ENCODE measurements at regions not wholly inside any gene's neighbourhood (a gene's known extent, or its start where the extent isn't known, plus 50 kb on each side); places are given as distances from the start of the nearest gene placed in this dataset.
"Not testable (repeated sequence)": the region's sequence is repeated elsewhere in the genome, so short reads cannot be mapped to it uniquely, and the experiment has no call there.

DNA sequence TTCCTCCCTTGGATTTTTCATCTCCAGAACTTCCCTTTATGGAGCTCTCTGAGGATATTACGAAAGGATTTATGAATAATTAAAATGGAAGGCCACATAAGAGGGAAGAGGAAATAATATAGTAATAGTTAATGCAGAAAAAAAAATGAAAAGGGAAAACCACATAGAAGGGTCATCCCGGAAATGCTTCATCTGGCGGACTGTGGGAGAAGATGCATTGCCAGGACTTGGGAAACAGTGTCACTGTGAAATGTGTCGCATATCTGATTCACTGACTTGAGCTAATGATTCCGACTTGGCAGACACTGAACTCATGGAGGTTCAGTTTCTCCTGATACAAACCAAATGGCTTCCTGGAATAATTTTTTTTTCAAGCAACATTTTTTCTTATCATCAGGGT lies 129.9 kb upstream of the RMP24 start:
- peak in 2 of 4 donors; percentile 11 to 23 for DNase-seq
- Histone ChIP-seq H3K27ac (no peak overlapping the region), H3K36me3 (no peaks in the 10 kb centered on the region), H3K4me1 (no peaks in the 10 kb centered on the region), H3K27me3 (no peaks in the 10 kb centered on the region), H3K9me3 (no peaks in the 10 kb centered on the region), H3K4me3 (no peak overlapping the region)
- TF ChIP-seq, protein P1, sequence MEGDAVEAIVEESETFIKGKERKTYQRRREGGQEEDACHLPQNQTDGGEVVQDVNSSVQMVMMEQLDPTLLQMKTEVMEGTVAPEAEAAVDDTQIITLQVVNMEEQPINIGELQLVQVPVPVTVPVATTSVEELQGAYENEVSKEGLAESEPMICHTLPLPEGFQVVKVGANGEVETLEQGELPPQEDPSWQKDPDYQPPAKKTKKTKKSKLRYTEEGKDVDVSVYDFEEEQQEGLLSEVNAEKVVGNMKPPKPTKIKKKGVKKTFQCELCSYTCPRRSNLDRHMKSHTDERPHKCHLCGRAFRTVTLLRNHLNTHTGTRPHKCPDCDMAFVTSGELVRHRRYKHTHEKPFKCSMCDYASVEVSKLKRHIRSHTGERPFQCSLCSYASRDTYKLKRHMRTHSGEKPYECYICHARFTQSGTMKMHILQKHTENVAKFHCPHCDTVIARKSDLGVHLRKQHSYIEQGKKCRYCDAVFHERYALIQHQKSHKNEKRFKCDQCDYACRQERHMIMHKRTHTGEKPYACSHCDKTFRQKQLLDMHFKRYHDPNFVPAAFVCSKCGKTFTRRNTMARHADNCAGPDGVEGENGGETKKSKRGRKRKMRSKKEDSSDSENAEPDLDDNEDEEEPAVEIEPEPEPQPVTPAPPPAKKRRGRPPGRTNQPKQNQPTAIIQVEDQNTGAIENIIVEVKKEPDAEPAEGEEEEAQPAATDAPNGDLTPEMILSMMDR (IDR thresholded peaks at IDR 0.05): no peak
- no peak for ATAC-seq
- intact Hi-C loops (cut with DNase I): no loop called here

DNA sequence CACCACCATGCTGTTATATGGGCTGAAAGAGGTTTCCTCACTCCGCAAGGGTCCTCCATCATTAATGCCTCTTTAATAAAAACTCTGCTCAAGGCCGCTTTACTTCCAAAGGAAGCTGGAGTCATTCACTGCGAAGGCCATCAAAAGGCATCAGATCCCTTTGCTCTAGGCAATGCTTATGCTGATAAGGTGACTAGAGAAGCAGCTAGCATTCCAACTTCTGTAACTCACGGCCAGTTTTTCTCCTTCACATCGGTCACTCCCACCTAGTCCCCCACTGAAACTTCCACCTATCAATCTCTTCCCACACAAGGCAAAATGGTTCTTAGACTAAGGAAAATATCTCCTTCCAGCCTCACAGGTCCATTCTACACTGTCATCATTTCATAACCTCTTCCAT lies 124.2 kb upstream of the RMP24 start:
- DNase-seq; H3K4me3 ChIP-seq; H3K9me3 ChIP-seq; intact Hi-C loops (cut with DNase I); H3K27ac ChIP-seq; H3K36me3 ChIP-seq; H3K4me1 ChIP-seq; H3K27me3 ChIP-seq; ATAC-seq: not testable (repeated sequence)

DNA sequence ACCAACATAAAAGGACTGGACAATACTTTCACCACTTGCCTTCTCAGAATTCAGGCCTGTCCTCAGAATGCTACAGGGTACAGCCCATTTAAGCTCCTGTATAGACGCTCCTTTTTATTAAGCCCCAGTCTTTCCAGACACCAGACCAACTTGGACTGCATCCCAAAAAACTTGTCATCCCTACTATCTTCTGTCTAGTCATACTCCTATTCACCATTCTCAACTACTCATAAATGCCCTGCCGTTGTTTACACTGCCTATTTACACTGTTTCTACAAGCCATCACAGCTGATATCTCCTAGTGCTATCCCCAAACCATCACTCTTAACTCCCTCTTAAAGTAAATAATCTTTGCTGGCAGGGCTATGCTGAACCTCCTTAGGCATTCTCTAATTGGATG lies 123.2 kb upstream of the RMP24 start:
- H3K4me3 ChIP-seq; intact Hi-C loops (cut with DNase I); ATAC-seq; H3K27me3 ChIP-seq; H3K27ac ChIP-seq; H3K9me3 ChIP-seq; H3K4me1 ChIP-seq; H3K36me3 ChIP-seq; DNase-seq: not testable (repeated sequence)

DNA sequence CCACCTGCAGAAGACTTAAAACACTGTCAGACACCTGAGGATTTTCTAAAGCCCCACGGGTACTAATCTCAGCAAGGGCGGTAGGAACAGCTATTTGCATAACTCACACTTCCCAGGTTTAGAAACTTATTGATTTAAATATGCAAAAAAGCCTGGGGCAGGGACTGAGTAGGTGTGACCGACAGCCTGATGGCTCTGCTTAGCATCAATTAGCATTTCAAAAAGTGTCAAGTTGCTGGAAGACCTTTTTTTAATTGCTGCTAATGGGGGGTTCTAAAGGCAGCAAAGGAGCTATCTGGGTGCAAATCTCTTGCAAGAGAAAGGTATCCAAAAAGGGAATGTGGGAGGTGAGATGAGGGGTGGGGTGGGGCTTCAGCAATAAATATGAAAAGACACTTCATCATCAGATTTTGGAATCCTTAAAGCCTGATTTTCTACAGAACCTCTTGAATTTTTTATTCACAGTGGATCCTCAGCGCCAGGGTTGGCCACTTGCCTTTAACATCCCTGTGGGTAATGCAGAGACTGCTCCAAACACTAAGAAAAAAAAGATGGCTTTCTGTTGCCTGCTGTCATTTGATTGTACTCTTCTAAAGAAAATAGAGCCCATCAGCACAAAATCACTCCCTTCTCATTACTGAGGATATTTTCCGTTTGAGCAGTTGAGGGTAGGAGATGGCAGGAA lies 121.1 kb upstream of the RMP24 start:
- no peaks in the 10 kb centered on the region for H3K9me3 ChIP-seq

DNA sequence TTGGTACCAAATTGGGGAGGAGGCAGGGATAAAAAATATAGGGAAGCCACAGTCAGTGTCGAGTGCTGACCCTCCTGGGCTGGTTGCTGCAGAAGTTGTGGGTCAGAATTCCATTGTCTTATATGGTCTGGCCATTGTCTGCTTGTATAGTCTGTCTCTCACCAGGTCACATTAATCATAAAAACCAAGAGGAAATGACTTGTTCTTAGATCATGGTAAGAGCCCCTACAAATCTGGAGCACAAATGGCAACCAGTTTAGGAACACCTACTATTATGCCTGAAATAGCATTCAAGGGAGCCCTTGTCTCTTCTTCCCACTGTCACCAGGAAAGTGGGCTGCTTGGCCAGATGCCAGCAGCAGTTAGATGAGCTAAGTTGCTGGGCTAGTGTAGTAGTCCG lies 119.7 kb upstream of the RMP24 start:
- H3K36me3 ChIP-seq: no peaks in the 10 kb centered on the region
- no peaks in the 10 kb centered on the region for H3K9me3 ChIP-seq
- no peak for ATAC-seq

More for the DNA sequence above, 121.1 kb upstream of the RMP24 start:
- ATAC-seq: no peak
- H3K4me3 ChIP-seq: no peak overlapping the region
- H3K27ac ChIP-seq: no peak overlapping the region
- intact Hi-C loops (cut with DNase I): no loop called here
- no peaks in the 10 kb centered on the region for H3K4me1 ChIP-seq
- TF ChIP-seq, protein P1 (IDR thresholded peaks at IDR 0.05): no peak
- no peaks in the 10 kb centered on the region for H3K27me3 ChIP-seq
- no peaks in the 10 kb centered on the region for H3K36me3 ChIP-seq
- DNase-seq: no peak

DNA sequence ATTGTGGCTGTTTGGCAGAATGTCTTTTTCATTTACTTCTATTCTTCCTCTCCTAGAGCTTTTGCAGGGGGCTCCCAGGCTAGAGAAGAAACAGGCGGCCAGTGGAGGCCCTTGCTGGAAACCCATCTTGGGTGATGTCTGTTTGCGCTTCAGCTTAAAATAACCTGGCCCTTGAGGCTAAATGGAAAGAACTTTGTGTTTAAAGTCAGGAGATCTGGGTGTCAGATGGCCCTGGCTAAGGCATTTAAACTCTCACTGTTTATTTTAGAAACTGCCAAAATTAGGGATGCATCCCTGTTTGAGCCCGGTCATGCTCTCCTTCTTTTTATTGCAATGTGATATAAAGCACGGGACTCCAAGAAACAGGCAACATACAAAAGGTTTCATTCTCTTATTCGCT lies 118.4 kb upstream of the RMP24 start:
- intact Hi-C loops (cut with DNase I): no loop called here
- Histone ChIP-seq H3K4me3 (no peak overlapping the region), H3K27ac (no peak overlapping the region), H3K4me1 (no peaks in the 10 kb centered on the region), H3K36me3 (no peaks in the 10 kb centered on the region), H3K27me3 (no peaks in the 10 kb centered on the region), H3K9me3 (no peaks in the 10 kb centered on the region)
- DNase-seq: no peak
- TF ChIP-seq, protein P1 (IDR thresholded peaks at IDR 0.05): no peak
- ATAC-seq: no peak

More for the DNA sequence above, 119.7 kb upstream of the RMP24 start:
- no peak for DNase-seq
- H3K4me1 ChIP-seq: no peaks in the 10 kb centered on the region
- intact Hi-C loops (cut with DNase I): no loop called here
- H3K27ac ChIP-seq: no peak overlapping the region
- TF ChIP-seq, protein P1 (IDR thresholded peaks at IDR 0.05): no peak
- H3K4me3 ChIP-seq: no peak overlapping the region
- no peaks in the 10 kb centered on the region for H3K27me3 ChIP-seq
